ENCODE measurements at regions not wholly inside any gene's neighbourhood (a gene's known extent, or its start where the extent isn't known, plus 50 kb on each side); places are given as distances from the start of the nearest gene placed in this dataset.

- no peaks in the 10 kb centered on the region for H3K4me1 ChIP-seq (ENCODE audit: insufficient read depth)
- no peaks in the 10 kb centered on the region for H3F3A ChIP-seq (replicated peaks; ENCODE audit: low read depth)
- H3K27me3 Mint-ChIP-seq (ENCODE audit: insufficient read depth, low read depth, poor library complexity) = peaks cover 3% of the 10 kb centered on the region
- no peak overlapping the region for H2AFZ ChIP-seq
- H3K27ac ChIP-seq (ENCODE audit: low read depth) = no peak overlapping the region
- no peaks in the 10 kb centered on the region for H3K79me2 ChIP-seq (replicated peaks; ENCODE audit: insufficient read depth)
- TF ChIP-seq STAT1 (IDR thresholded peaks at IDR 0.05; ENCODE audit: unreplicated experiment) (no peak), ETS1 (IDR thresholded peaks at IDR 0.05) (no peak), ZNF114 (CRISPR knock-in tag; IDR thresholded peaks at IDR 0.05) (no peak), ZNF462 (CRISPR knock-in tag; IDR thresholded peaks at IDR 0.05) (no peak), EZH2 (IDR thresholded peaks at IDR 0.05; ENCODE audit: low read depth, unreplicated experiment) (no peak), CREB1 (CRISPR knock-in tag; IDR thresholded peaks at IDR 0.05; ENCODE audit: low read depth) (no peak), POLR2AphosphoS5 (IDR thresholded peaks at IDR 0.05; ENCODE audit: low read depth) (no peak), NANOG (IDR thresholded peaks at IDR 0.05; ENCODE audit: borderline replicate concordance) (no peak), CTCF (conservative IDR thresholded peaks at IDR 0.05; ENCODE audit: low read depth in 2 of 2) (no peak), REST (IDR thresholded peaks at IDR 0.05; ENCODE audit: unreplicated experiment) (no peak)
- no peaks in the 10 kb centered on the region for H3K36me3 ChIP-seq (ENCODE audit: insufficient read depth)
- no peaks in the 10 kb centered on the region for H3K9me3 Mint-ChIP-seq
- H3K4me1 Mint-ChIP-seq = no peaks in the 10 kb centered on the region; the same call in 1 of the 3 replicates
- no peak overlapping the region for H3K4me3 ChIP-seq
- H3K9me2 ChIP-seq (ENCODE audit: insufficient read depth) = no peaks in the 10 kb centered on the region
- H3K27me3 ChIP-seq (ENCODE audit: insufficient read depth) = no peaks in the 10 kb centered on the region
- no peaks in the 10 kb centered on the region for H3K36me3 Mint-ChIP-seq (ENCODE audit: low read depth)
- no peak overlapping the region for H3K27ac Mint-ChIP-seq
- no peaks in the 10 kb centered on the region for H4K20me1 ChIP-seq (replicated peaks; ENCODE audit: insufficient read depth)
- no peak overlapping the region for H3K4me3 Mint-ChIP-seq
- DNase-seq (ENCODE audit: low spot score) (no peak), ATAC-seq (no peak)
- H3K4me2 ChIP-seq = no peak overlapping the region
Observed at GRCh38 chrX:138914767-138915166, 203.2 kb upstream of the FGF13 start.
